ENCODE measurements at regions not wholly inside any gene's neighbourhood (a gene's known extent, or its start where the extent isn't known, plus 50 kb on each side); places are given as distances from the start of the nearest gene placed in this dataset.
A peak's percentile ranks its signal among the peaks of the same experiment; 100 is the strongest.

- no peak for DNase-seq (ENCODE audit: low spot score)
Observed at GRCh38 chr6:81238390-81238789, 514.1 kb downstream of the TENT5A start.

- DNase-seq (ENCODE audit: low spot score): no peak
Observed at GRCh38 chr6:81237226-81237625, 515.3 kb downstream of the TENT5A start.

GRCh38 chr6:81235512-81235911, 517.0 kb downstream of the TENT5A start:
- no peak for DNase-seq (ENCODE audit: low spot score)

- no peak for DNase-seq (ENCODE audit: low spot score)
Observed at GRCh38 chr6:81233990-81234389, 518.5 kb downstream of the TENT5A start.

GRCh38 chr6:81228912-81229555, 523.4 kb downstream of the TENT5A start:
- DNase-seq (ENCODE audit: low spot score): no peak

- no peak for DNase-seq (ENCODE audit: low spot score)
Observed at GRCh38 chr6:81226957-81227356, 525.5 kb downstream of the TENT5A start.

- no peak for DNase-seq (ENCODE audit: low spot score)
Observed at GRCh38 chr6:81216668-81217067, 535.8 kb downstream of the TENT5A start.

- no peak for DNase-seq (ENCODE audit: low spot score)
Observed at GRCh38 chr6:81215092-81215432, 537.4 kb downstream of the TENT5A start.

GRCh38 chr6:81214414-81215091, 537.9 kb downstream of the TENT5A start:
- no peak for DNase-seq (ENCODE audit: low spot score)

- DNase-seq (ENCODE audit: low spot score): peak; percentile 12
Observed at GRCh38 chr6:81204731-81205130, 547.8 kb downstream of the TENT5A start.

- DNase-seq (ENCODE audit: low spot score): no peak
Observed at GRCh38 chr6:81194374-81194773, 558.1 kb downstream of the TENT5A start.

- DNase-seq (ENCODE audit: low spot score): no peak
Observed at GRCh38 chr6:81172056-81172740, 580.3 kb downstream of the TENT5A start.

GRCh38 chr6:81169166-81169565, 583.3 kb downstream of the TENT5A start:
- no peak for DNase-seq (ENCODE audit: low spot score)

- DNase-seq (ENCODE audit: low spot score): no peak
Observed at GRCh38 chr6:81166770-81167169, 585.7 kb downstream of the TENT5A start.

- no peak for DNase-seq (ENCODE audit: low spot score)
Observed at GRCh38 chr6:81158956-81159355, 593.5 kb downstream of the TENT5A start.

GRCh38 chr6:81148751-81149150, 603.7 kb downstream of the TENT5A start:
- DNase-seq (ENCODE audit: low spot score): no peak

- no peak for DNase-seq (ENCODE audit: low spot score)
Observed at GRCh38 chr6:81145506-81145905, 607.0 kb downstream of the TENT5A start.

GRCh38 chr6:81144346-81144745, 608.1 kb downstream of the TENT5A start:
- no peak for DNase-seq (ENCODE audit: low spot score)

GRCh38 chr6:81138236-81138635, 614.2 kb downstream of the TENT5A start:
- DNase-seq (ENCODE audit: low spot score): no peak

GRCh38 chr6:81130969-81131368, 621.5 kb downstream of the TENT5A start:
- DNase-seq (ENCODE audit: low spot score): no peak

- no peak for DNase-seq (ENCODE audit: low spot score)
Observed at GRCh38 chr6:81130061-81130460, 622.4 kb downstream of the TENT5A start.

GRCh38 chr6:81128671-81129070, 623.8 kb downstream of the TENT5A start:
- DNase-seq (ENCODE audit: low spot score): no peak

- DNase-seq (ENCODE audit: low spot score): no peak
Observed at GRCh38 chr6:81126150-81126549, 626.3 kb downstream of the TENT5A start.

- DNase-seq (ENCODE audit: low spot score): no peak
Observed at GRCh38 chr6:81120280-81120679, 632.2 kb downstream of the TENT5A start.

Measured in HuH-7 (cell line).